ENCODE measurements at regions not wholly inside any gene's neighbourhood (a gene's known extent, or its start where the extent isn't known, plus 50 kb on each side); places are given as distances from the start of the nearest gene placed in this dataset.
A peak's percentile ranks its signal among the peaks of the same experiment; 100 is the strongest.

DNA sequence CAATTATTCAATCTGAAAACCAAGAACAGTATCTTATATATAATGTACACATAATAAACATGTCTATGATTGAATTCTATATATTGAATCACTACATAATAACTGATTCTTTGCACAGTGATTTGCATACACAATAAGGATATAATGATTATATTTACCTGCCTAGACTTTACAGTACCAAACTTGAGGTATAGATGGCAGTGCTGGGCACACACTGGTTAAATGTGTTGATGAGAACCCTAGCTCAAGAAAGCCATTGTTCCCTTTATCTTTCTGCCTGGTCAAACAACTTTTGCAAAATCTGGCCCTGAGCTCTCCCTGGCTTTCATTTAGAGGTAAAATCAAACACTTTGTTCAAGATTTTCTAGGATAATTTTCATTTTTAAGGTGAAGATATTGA is 697.7 kb downstream of the TUSC7 start:
- H3K4me1 ChIP-seq (ENCODE audit: control insufficient read depth in 5 of 5, insufficient read depth in 5 of 5, low read length in 5 of 5), result no peaks in the 10 kb centered on the region
- no peak overlapping the region for H3K4me3 ChIP-seq
- ATAC-seq (ENCODE audit: insufficient read depth, low FRiP score) (no peak), DNase-seq (peak in 1 of 3 donors; percentile 8)
- no peaks in the 10 kb centered on the region for H3K27me3 ChIP-seq (ENCODE audit: control insufficient read depth in 3 of 3, insufficient read depth in 3 of 3, low read length in 2 of 3)
- H3K27ac ChIP-seq (ENCODE audit: low read depth in 1 of 2, low read length in 1 of 2), result no peak overlapping the region
- TF ChIP-seq, protein P1, sequence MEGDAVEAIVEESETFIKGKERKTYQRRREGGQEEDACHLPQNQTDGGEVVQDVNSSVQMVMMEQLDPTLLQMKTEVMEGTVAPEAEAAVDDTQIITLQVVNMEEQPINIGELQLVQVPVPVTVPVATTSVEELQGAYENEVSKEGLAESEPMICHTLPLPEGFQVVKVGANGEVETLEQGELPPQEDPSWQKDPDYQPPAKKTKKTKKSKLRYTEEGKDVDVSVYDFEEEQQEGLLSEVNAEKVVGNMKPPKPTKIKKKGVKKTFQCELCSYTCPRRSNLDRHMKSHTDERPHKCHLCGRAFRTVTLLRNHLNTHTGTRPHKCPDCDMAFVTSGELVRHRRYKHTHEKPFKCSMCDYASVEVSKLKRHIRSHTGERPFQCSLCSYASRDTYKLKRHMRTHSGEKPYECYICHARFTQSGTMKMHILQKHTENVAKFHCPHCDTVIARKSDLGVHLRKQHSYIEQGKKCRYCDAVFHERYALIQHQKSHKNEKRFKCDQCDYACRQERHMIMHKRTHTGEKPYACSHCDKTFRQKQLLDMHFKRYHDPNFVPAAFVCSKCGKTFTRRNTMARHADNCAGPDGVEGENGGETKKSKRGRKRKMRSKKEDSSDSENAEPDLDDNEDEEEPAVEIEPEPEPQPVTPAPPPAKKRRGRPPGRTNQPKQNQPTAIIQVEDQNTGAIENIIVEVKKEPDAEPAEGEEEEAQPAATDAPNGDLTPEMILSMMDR (IDR thresholded peaks at IDR 0.05; ENCODE audit: control extremely low read depth, extremely low read depth), result no peak
- no peaks in the 10 kb centered on the region for H3K9me3 ChIP-seq (ENCODE audit: control insufficient read depth in 4 of 4, insufficient read depth in 3 of 4, low read length in 3 of 4)
- H3K36me3 ChIP-seq (ENCODE audit: control insufficient read depth in 4 of 4, insufficient read depth in 4 of 4, low read length in 4 of 4), result no peaks in the 10 kb centered on the region
- H3K9ac ChIP-seq (ENCODE audit: insufficient read depth in 1 of 2, low read length in 2 of 2), result no peak overlapping the region

- Histone ChIP-seq H3K27ac (ENCODE audit: low read depth in 1 of 2, low read length in 1 of 2) (no peak overlapping the region), H3K27me3 (ENCODE audit: control insufficient read depth in 3 of 3, insufficient read depth in 3 of 3, low read length in 2 of 3) (no peaks in the 10 kb centered on the region), H3K4me3 (no peak overlapping the region), H3K9ac (ENCODE audit: insufficient read depth in 1 of 2, low read length in 2 of 2) (no peak overlapping the region), H3K9me3 (ENCODE audit: control insufficient read depth in 4 of 4, insufficient read depth in 3 of 4, low read length in 3 of 4) (no peaks in the 10 kb centered on the region), H3K36me3 (ENCODE audit: control insufficient read depth in 4 of 4, insufficient read depth in 4 of 4, low read length in 4 of 4) (no peaks in the 10 kb centered on the region), H3K4me1 (ENCODE audit: control insufficient read depth in 5 of 5, insufficient read depth in 5 of 5, low read length in 5 of 5) (no peaks in the 10 kb centered on the region)
- TF ChIP-seq, protein P1 (IDR thresholded peaks at IDR 0.05; ENCODE audit: control extremely low read depth, extremely low read depth), result no peak
- no peak for ATAC-seq (ENCODE audit: insufficient read depth, low FRiP score)
- no peak for DNase-seq
Observed at GRCh38 chr3:117408811-117409210, 699.2 kb downstream of the TUSC7 start.

GRCh38 chr3:117409256-117409655 is 699.7 kb downstream of the TUSC7 start:
- no peak overlapping the region for H3K27ac ChIP-seq (ENCODE audit: low read depth in 1 of 2, low read length in 1 of 2)
- TF ChIP-seq, protein P1 (IDR thresholded peaks at IDR 0.05; ENCODE audit: control extremely low read depth, extremely low read depth), result no peak
- no peaks in the 10 kb centered on the region for H3K4me1 ChIP-seq (ENCODE audit: control insufficient read depth in 5 of 5, insufficient read depth in 5 of 5, low read length in 5 of 5)
- 36 to 65% methylated on average over 1 of the region's 1 CpG for WGBS, 2 donors
- no peak overlapping the region for H3K9ac ChIP-seq (ENCODE audit: insufficient read depth in 1 of 2, low read length in 2 of 2)
- H3K4me3 ChIP-seq, result no peak overlapping the region
- no peak for ATAC-seq (ENCODE audit: insufficient read depth, low FRiP score)
- H3K9me3 ChIP-seq (ENCODE audit: control insufficient read depth in 4 of 4, insufficient read depth in 3 of 4, low read length in 3 of 4), result no peaks in the 10 kb centered on the region
- no peaks in the 10 kb centered on the region for H3K36me3 ChIP-seq (ENCODE audit: control insufficient read depth in 4 of 4, insufficient read depth in 4 of 4, low read length in 4 of 4)
- no peaks in the 10 kb centered on the region for H3K27me3 ChIP-seq (ENCODE audit: control insufficient read depth in 3 of 3, insufficient read depth in 3 of 3, low read length in 2 of 3)
- no peak for DNase-seq

DNA sequence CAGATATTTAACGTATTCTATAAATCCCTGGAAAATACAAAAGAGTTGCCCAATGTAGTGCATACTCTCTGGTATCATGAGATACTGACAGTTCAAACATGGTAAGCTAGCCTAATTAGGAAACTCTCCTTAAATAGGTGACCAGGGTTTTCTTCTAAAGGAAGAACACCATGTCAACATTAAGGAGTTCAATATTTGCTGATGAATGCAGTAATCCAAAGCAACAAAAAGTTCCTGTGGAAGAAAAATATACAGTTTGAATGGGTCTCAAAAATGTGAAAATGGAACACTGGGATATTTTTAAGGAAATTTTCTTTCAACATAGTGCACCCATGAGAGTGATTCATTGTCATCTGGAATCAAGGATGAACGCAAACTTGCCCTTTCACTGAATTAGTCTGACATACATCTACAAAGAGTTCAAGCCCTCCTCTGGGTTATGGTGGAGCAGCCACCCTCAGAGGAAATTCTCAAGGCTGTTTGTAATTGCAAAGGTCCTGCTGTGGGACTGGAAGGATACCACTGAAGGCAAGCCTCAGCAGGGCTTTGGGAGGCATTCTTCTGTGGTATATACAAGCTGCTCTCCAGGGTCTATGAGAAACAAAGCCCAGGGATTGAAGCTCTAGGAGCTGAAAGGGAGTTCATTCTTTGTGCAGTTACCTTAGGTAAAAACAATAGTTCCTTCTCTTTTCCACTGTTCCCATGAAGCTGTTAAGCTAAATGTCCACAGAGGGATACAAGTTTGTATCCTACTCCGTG is 700.3 kb downstream of the TUSC7 start:
- Histone ChIP-seq H3K36me3 (ENCODE audit: control insufficient read depth in 4 of 4, insufficient read depth in 4 of 4, low read length in 4 of 4) (no peaks in the 10 kb centered on the region), H3K9me3 (ENCODE audit: control insufficient read depth in 4 of 4, insufficient read depth in 3 of 4, low read length in 3 of 4) (no peaks in the 10 kb centered on the region), H3K4me1 (ENCODE audit: control insufficient read depth in 5 of 5, insufficient read depth in 5 of 5, low read length in 5 of 5) (no peaks in the 10 kb centered on the region), H3K4me3 (no peak overlapping the region), H3K9ac (ENCODE audit: insufficient read depth in 1 of 2, low read length in 2 of 2) (no peak overlapping the region), H3K27ac (ENCODE audit: low read depth in 1 of 2, low read length in 1 of 2) (no peak overlapping the region), H3K27me3 (ENCODE audit: control insufficient read depth in 3 of 3, insufficient read depth in 3 of 3, low read length in 2 of 3) (no peaks in the 10 kb centered on the region)
- DNase-seq (no peak), ATAC-seq (ENCODE audit: insufficient read depth, low FRiP score) (no peak)
- WGBS, 2 donors, result 92 to 93% methylated on average over 3 of the region's 3 CpGs
- TF ChIP-seq, protein P1 (IDR thresholded peaks at IDR 0.05; ENCODE audit: control extremely low read depth, extremely low read depth), result no peak
